ENCODE measurements at regions not wholly inside any gene's neighbourhood (a gene's known extent, or its start where the extent isn't known, plus 50 kb on each side); places are given as distances from the start of the nearest gene placed in this dataset.
A peak's percentile ranks its signal among the peaks of the same experiment; 100 is the strongest.

- DNase-seq, result no peak
These were observed 57.0 kb upstream of the LMX1B start for GRCh38 chr9:126556560-126557250.

GRCh38 chr9:126558051-126558665 lies 55.6 kb upstream of the LMX1B start:
- peak; percentile 53 to 69 for DNase-seq

GRCh38 chr9:126559296-126559695 lies 54.4 kb upstream of the LMX1B start:
- no peak for DNase-seq

- DNase-seq, result no peak
These were observed 52.1 kb upstream of the LMX1B start for GRCh38 chr9:126561582-126561981.

- DNase-seq, result no peak
These were observed 50.2 kb upstream of the LMX1B start for GRCh38 chr9:126563556-126563955.

Measured in activated CD4-positive, alpha-beta T cell treated with anti-CD3 and anti-CD28 coated beads for 4 hours (primary cell).